Ishikawa (cell line): ENCODE measurements at regions not wholly inside any gene's neighbourhood (a gene's known extent, or its start where the extent isn't known, plus 50 kb on each side); places are given as distances from the start of the nearest gene placed in this dataset.

Source experiments
- CEBPB ChIP-seq: IDR thresholded peaks from 2 replicates; pipeline ENCODE4 v1.6.1; 2012
- CREB1 ChIP-seq: IDR thresholded peaks from 2 replicates; pipeline ENCODE4 v1.6.1; 2012; ENCODE audit warnings: low read depth
- EGR1 ChIP-seq: IDR thresholded peaks from 2 replicates; pipeline ENCODE4 v1.6.1; 2012
- EP300 ChIP-seq: IDR thresholded peaks from 2 replicates; pipeline ENCODE4 v1.6.1; 2012; ENCODE audit warnings: borderline replicate concordance
- FOXM1 ChIP-seq: IDR thresholded peaks from 2 replicates; pipeline ENCODE4 v1.6.1; 2012; ENCODE audit warnings: low read depth, borderline replicate concordance
- NFIC ChIP-seq: IDR thresholded peaks from 2 replicates; pipeline ENCODE4 v1.6.1; 2012
- RAD21 ChIP-seq: IDR thresholded peaks from 2 replicates; pipeline ENCODE4 v1.6.1; 2012; ENCODE audit warnings: low read depth
- TAF1 ChIP-seq: IDR thresholded peaks from 2 replicates; pipeline ENCODE4 v1.6.1; 2012; ENCODE audit warnings: low read depth, mild to moderate bottlenecking
- TCF12 ChIP-seq: IDR thresholded peaks from 2 replicates; pipeline ENCODE4 v1.6.1; 2012; ENCODE audit warnings: low read depth
- TEAD4 ChIP-seq: IDR thresholded peaks from 2 replicates; pipeline ENCODE4 v1.6.1; 2012
- YY1 ChIP-seq: IDR thresholded peaks from 2 replicates; pipeline ENCODE4 v1.6.1; 2012; ENCODE audit warnings: low read depth
- ZBTB7A ChIP-seq: IDR thresholded peaks from 2 replicates; pipeline ENCODE4 v1.6.1; 2012; ENCODE audit warnings: low read depth
- TF ChIP-seq, protein P1 (sequence below): IDR thresholded peaks from 2 replicates; pipeline ENCODE4 v1.6.1; 2012
- TF ChIP-seq, protein P2 (sequence below): IDR thresholded peaks from 2 replicates; pipeline ENCODE4 v1.6.1; 2012
- TF ChIP-seq, protein P3 (sequence below): IDR thresholded peaks from 2 replicates; pipeline ENCODE4 v1.6.1; 2012; ENCODE audit warnings: low read depth, mild to moderate bottlenecking

DNA sequence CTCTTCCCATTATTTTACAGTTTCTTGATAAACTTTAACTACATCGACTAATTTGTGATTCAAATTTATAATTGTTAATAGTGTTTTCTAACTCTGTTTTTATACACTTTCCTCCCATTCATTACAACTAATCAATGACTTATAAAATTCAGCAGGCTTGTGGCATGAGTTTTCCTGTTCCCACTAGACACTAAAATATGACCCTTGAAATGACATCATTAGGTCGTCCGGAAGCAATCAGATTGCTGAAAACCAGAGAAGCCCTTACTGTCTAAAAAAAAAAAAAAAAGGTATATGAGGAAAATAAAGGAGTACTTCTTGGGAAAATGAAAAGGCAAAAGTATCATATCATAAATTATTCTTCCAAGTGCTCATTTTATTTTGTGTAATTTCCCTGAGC lies 553.7 kb downstream of the ZNF608 start:
- no peak for TF ChIP-seq ZBTB7A
- TF ChIP-seq EP300: no peak
- no peak for TF ChIP-seq TCF12
- TF ChIP-seq RAD21: no peak
- TF ChIP-seq, protein P1, sequence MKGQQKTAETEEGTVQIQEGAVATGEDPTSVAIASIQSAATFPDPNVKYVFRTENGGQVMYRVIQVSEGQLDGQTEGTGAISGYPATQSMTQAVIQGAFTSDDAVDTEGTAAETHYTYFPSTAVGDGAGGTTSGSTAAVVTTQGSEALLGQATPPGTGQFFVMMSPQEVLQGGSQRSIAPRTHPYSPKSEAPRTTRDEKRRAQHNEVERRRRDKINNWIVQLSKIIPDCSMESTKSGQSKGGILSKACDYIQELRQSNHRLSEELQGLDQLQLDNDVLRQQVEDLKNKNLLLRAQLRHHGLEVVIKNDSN: no peak
- TF ChIP-seq, protein P2, sequence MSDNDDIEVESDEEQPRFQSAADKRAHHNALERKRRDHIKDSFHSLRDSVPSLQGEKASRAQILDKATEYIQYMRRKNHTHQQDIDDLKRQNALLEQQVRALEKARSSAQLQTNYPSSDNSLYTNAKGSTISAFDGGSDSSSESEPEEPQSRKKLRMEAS: no peak
- no peak for TF ChIP-seq FOXM1
- no peak for TF ChIP-seq TAF1
- TF ChIP-seq CEBPB: no peak
- no peak for TF ChIP-seq NFIC
- no peak for TF ChIP-seq TEAD4
- no peak for TF ChIP-seq YY1
- TF ChIP-seq, protein P3, sequence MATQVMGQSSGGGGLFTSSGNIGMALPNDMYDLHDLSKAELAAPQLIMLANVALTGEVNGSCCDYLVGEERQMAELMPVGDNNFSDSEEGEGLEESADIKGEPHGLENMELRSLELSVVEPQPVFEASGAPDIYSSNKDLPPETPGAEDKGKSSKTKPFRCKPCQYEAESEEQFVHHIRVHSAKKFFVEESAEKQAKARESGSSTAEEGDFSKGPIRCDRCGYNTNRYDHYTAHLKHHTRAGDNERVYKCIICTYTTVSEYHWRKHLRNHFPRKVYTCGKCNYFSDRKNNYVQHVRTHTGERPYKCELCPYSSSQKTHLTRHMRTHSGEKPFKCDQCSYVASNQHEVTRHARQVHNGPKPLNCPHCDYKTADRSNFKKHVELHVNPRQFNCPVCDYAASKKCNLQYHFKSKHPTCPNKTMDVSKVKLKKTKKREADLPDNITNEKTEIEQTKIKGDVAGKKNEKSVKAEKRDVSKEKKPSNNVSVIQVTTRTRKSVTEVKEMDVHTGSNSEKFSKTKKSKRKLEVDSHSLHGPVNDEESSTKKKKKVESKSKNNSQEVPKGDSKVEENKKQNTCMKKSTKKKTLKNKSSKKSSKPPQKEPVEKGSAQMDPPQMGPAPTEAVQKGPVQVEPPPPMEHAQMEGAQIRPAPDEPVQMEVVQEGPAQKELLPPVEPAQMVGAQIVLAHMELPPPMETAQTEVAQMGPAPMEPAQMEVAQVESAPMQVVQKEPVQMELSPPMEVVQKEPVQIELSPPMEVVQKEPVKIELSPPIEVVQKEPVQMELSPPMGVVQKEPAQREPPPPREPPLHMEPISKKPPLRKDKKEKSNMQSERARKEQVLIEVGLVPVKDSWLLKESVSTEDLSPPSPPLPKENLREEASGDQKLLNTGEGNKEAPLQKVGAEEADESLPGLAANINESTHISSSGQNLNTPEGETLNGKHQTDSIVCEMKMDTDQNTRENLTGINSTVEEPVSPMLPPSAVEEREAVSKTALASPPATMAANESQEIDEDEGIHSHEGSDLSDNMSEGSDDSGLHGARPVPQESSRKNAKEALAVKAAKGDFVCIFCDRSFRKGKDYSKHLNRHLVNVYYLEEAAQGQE: no peak
- TF ChIP-seq CREB1: no peak
- no peak for TF ChIP-seq EGR1

DNA sequence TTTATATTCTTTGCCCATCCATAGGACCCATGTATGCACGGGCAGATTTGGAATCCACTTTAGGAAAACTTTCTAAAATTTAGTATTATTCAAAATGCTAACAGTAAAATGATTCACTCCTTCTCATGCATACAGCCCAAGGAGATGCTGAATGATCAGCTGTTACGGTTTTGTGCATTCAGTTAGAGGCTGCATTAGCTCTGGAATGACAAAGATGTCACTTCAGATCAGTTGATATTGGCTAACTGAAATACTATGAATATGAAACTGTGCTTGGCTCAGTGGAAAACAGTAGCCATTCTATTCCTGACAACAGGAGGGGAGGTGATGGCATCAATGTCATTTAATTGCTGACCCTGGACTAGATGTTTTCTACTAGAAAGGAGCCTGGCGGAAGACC lies 560.7 kb downstream of the ZNF608 start:
- TF ChIP-seq TEAD4 (no peak), CEBPB (no peak), CREB1 (no peak), ZBTB7A (no peak), FOXM1 (no peak), RAD21 (no peak), TCF12 (no peak), NFIC (no peak)
- TF ChIP-seq, protein P1: no peak
- TF ChIP-seq, protein P3: no peak

DNA sequence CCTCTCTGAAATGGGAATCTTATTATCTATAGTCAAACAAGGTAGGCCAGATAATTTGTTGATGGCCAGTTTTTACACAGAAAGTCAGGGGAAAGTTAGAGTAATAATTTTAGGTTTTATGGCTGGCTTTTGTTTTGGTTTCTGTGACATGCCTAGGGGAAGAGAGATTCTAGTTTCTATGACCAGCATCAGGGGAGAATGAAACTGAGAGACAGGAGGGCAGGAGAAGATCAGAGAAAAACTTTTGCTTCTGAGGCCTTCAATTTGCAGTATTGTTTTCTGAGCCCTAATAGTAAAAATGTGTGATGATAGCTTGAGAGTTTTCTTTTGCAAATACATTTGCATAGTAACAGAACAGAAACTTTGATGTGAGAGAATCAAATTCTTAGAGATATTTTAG lies 564.3 kb downstream of the ZNF608 start:
- no peak for TF ChIP-seq ZBTB7A
- TF ChIP-seq FOXM1: no peak
- TF ChIP-seq, protein P1: no peak
- no peak for TF ChIP-seq TCF12
- TF ChIP-seq YY1: no peak
- TF ChIP-seq, protein P3: no peak
- no peak for TF ChIP-seq EP300
- no peak for TF ChIP-seq EGR1
- TF ChIP-seq TAF1: no peak
- no peak for TF ChIP-seq TEAD4
- TF ChIP-seq NFIC: no peak
- TF ChIP-seq CEBPB: no peak
- TF ChIP-seq, protein P2: no peak
- no peak for TF ChIP-seq CREB1
- TF ChIP-seq RAD21: no peak

DNA sequence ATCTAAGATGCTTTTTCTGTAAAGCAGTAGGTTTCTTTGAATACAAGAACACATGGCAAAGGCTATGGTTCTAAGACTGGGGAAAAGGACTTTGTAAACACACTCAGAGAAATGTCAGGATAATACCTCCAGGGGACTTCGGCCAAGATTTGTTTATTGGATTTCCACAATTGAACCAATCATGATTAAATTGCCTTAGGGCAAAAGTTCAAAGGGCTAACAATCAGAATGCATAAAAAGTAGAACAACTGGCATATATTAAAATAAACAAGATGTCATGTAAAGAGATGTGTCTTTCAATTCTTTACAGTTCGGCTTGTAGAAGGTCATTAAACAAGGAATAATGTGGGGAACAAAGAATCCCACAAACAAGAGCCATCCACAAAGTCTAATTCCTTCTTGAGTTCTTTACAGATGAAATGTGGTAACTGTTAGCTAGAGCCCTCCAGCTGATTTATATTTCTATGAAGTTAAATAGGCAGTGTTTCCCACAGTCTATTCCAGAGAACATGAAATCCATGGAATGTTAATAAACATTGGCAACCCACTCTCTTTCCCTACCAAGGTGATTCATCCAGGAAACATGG lies 565.5 kb downstream of the ZNF608 start:
- TF ChIP-seq, protein P1: no peak
- TF ChIP-seq CEBPB (no peak), EGR1 (no peak), FOXM1 (no peak), ZBTB7A (no peak), TAF1 (no peak)
